LNCaP clone FGC (cell line): ENCODE measurements at regions not wholly inside any gene's neighbourhood (a gene's known extent, or its start where the extent isn't known, plus 50 kb on each side); places are given as distances from the start of the nearest gene placed in this dataset.
"Not testable (repeated sequence)": the region's sequence is repeated elsewhere in the genome, so short reads cannot be mapped to it uniquely, and the experiment has no call there.

Source experiments
- DNase-seq: peaks from one replicate; pipeline ENCODE4 v3.0.0-alpha.2; 2011; ENCODE audit warnings: low read depth
- H3K4me3 ChIP-seq: 2 replicates; pipeline ENCODE4 v1.5.1; 2011; ENCODE audit warnings: mild to moderate bottlenecking, low read depth, low read length, control low read depth
- TF ChIP-seq, protein P1 (sequence below): IDR thresholded peaks from 2 replicates; pipeline ENCODE4 v1.5.1; 2012; ENCODE audit warnings: mild to moderate bottlenecking; ENCODE audit not compliant: control insufficient read depth, insufficient read depth; ENCODE audit errors: extremely low read depth

DNA sequence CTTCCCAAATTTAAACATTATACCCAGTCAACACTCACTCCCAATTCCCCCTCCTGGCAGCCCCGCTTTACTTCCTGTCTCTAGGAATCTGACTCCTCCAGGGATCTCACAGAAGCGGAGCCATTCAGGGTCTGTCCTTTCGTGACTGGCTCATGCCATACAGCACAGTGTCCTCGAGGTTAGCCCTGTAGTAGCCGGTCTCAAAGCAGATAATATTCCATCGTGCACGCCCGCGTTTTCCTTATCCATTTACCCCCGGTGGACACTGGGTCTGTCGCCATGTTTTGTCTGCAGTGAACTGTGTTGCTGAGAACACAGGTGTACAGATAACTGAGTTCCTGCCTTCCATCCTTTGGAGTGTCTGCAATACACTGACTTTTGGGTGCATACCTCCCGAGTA is 95.3 kb downstream of the TTLL2 start:
- H3K4me3 ChIP-seq = no peak overlapping the region
- DNase-seq = no peak
- TF ChIP-seq, protein P1, sequence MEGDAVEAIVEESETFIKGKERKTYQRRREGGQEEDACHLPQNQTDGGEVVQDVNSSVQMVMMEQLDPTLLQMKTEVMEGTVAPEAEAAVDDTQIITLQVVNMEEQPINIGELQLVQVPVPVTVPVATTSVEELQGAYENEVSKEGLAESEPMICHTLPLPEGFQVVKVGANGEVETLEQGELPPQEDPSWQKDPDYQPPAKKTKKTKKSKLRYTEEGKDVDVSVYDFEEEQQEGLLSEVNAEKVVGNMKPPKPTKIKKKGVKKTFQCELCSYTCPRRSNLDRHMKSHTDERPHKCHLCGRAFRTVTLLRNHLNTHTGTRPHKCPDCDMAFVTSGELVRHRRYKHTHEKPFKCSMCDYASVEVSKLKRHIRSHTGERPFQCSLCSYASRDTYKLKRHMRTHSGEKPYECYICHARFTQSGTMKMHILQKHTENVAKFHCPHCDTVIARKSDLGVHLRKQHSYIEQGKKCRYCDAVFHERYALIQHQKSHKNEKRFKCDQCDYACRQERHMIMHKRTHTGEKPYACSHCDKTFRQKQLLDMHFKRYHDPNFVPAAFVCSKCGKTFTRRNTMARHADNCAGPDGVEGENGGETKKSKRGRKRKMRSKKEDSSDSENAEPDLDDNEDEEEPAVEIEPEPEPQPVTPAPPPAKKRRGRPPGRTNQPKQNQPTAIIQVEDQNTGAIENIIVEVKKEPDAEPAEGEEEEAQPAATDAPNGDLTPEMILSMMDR = no peak

DNA sequence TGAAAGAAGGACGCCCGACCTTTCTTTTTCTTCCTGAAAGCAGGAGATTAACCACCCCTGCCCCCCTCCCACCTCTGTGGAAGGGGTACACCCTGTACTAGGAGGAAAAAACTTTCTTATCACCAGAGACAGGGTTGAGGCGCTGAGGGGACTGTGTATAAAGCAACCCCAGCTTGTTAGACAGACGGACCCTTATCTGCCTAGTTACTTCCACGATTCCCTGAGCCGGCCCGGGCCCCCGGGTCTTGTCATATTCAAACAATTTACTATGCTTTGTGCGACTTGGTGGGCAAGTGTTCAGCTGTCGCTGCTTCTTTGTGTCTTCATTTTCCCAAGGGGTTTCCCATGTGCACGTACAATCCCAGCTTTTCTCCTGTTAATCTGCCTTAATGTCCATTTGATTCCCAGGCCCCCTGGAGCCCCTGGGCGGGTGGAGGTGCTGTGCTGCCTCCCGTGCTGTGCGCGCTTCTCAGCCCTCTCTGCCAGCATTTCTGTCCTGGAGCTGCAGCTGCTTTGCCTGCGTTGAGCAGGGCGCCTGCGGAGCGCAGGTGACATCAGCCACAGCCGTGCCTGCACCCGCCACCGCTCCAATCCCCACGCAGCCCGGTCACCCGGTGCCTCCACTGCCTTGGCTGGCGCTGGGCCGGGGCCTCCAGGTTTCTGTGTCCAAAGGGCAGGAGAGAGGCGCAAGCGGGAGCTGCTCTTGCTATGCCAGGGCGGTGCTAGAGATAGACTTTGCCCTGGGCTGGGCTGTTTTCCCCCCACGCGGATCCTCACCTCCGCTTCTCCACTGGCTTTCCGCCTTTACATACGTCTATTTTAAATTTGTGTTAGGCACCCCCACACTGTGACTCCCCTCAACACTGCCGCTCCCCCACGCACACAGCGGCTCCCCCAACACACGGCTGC is 96.2 kb downstream of the TTLL2 start:
- TF ChIP-seq, protein P1 = no peak
- DNase-seq = no peak

DNA sequence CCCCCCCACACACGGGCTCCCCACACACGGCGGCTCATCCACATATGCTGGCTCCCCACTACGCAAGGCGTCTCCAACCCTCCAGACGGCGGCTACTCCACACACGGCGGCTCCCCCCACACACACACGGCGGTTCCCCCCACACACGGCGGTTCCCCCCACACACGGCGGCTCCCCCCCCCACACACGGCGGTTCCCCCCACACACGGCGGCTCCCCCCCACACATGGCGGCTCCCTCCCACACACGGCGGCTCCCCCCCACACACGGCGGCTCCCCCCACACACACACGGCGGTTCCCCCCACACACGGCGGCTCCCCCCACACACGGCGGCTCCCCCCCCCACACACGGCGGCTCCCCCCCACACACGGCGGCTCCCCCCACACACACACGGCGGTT is 97.1 kb downstream of the TTLL2 start:
- not testable (repeated sequence) for DNase-seq, H3K4me3 ChIP-seq

More for the DNA sequence above, 96.2 kb downstream of the TTLL2 start:
- no peak overlapping the region for H3K4me3 ChIP-seq

DNA sequence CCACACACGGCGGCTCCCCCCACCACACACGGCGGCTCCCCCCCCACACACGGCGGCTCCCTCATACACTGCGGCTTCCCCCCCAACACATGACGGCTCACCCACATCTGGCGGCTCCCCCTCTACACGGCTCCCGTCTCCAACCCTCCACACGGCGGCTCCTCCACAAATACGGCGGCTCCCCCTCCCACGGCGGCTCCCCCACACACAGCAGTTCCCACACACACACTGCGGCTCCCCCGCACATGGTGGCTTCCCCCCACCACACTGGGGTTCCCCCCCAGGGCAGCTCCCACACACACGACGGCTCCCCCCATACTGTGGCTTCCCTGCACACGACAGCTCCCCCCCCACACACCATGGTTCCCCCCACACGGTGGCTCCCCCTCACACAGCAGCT is 98.0 kb downstream of the TTLL2 start:
- no peak for DNase-seq
- no peak overlapping the region for H3K4me3 ChIP-seq
- TF ChIP-seq, protein P1 = no peak

DNA sequence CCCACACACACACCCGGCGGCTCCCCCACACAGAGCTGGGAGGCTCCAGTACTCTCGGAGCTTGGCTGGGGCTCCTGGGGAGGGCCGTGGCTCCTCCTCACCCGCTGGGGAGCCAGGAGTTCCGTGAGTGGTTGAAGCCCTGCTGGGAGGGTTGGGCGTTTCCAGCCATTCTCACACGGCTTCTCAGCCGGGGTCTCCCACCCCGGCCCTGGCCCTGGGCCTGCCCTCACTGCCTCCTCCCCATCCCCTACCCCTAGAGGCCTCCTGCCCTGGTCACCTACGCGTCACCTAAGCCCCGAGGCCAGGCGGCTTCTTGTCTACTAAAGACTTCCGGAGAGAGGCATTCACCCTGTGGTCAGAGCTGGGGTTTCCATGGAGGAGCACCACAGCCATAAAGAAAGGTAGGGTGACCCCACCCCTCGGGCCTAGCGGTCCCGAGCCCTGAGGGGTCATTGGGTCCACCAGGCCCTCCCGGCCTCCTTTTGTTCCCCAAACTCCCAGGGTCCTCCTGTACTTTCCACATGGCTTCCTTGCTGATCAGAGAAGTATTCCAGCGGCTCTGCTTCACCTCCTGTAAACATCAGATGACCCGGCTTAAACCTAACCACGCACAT is 99.3 kb downstream of the TTLL2 start:
- TF ChIP-seq, protein P1 = no peak
- no peak for DNase-seq
- no peak overlapping the region for H3K4me3 ChIP-seq

DNA sequence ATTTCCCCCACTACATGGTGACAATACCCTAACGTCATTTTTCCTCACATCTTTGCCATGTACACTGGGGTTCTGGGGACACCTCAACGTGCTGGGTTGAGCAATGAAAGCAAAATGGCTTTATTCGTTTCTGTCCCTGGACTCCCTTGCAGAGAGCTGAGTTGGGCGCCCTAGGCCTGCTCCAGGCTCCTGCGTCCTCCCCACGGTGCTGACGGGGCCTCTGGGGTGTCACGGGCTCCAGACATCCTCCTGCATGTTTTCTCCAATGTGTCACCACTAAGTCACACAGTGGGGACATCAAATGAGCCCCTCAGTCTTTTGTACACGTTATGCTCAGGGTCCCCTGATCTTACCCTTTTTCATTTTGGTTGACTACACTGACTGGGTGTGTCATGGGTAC is 99.8 kb downstream of the TTLL2 start:
- TF ChIP-seq, protein P1 = no peak
- no peak overlapping the region for H3K4me3 ChIP-seq
- DNase-seq = no peak

DNA sequence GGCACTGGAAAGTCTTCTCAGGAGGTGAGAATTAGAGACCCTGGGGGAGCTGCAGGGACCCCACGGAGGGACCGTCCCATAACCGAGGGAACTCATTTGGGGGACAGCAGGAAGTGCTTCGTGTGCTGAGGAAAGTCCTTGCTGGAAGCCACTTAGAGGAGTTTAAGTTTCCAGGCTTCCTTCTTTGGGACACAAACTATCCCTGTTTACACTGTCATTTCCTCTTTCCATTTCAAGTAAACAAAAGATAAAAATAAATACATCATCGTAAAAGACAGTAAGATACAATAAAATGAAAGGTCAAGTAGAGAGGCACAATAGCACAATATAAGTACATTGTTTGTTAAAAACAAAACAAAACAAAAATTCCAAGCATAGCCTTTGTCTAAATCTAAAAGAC is 101.2 kb downstream of the TTLL2 start:
- no peak overlapping the region for H3K4me3 ChIP-seq
- DNase-seq = peak; percentile 30
- TF ChIP-seq, protein P1 = no peak
